ENCODE measurements at regions not wholly inside any gene's neighbourhood (a gene's known extent, or its start where the extent isn't known, plus 50 kb on each side); places are given as distances from the start of the nearest gene placed in this dataset.

GRCh38 chr13:87982400-87982799, 311.2 kb downstream of the SLITRK5 start:
- H3K4me1 ChIP-seq: no peaks in the 10 kb centered on the region
- H3K36me3 Mint-ChIP-seq: no peaks in the 10 kb centered on the region
- TF ChIP-seq EZH2 (IDR thresholded peaks at IDR 0.05): no peak
- TF ChIP-seq CTCF (IDR thresholded peaks at IDR 0.05): no peak
- H3K9me3 Mint-ChIP-seq: peaks cover 6% of the 10 kb centered on the region
- H3K27ac ChIP-seq: no peak overlapping the region
- no peak overlapping the region for H3K4me3 Mint-ChIP-seq
- no peaks in the 10 kb centered on the region for H3K27me3 Mint-ChIP-seq (ENCODE audit: insufficient read depth, low read depth)
- H3K9me3 ChIP-seq (ENCODE audit: low read depth): no peaks in the 10 kb centered on the region
- no peaks in the 10 kb centered on the region for H3K79me2 ChIP-seq (ENCODE audit: low read depth)
- H3K4me2 ChIP-seq: no peak overlapping the region
- no peaks in the 10 kb centered on the region for H3K4me1 Mint-ChIP-seq
- H3F3A ChIP-seq (ENCODE audit: low read depth): no peaks in the 10 kb centered on the region
- no peaks in the 10 kb centered on the region for H4K20me1 ChIP-seq (ENCODE audit: low read depth)
- no peak overlapping the region for H2AFZ ChIP-seq (replicated peaks)
- DNase-seq (ENCODE audit: low spot score): no peak
- no peak overlapping the region for H3K27ac Mint-ChIP-seq
- no peaks in the 10 kb centered on the region for H3K27me3 ChIP-seq
- H3K36me3 ChIP-seq: no peaks in the 10 kb centered on the region
- no peak overlapping the region for H3K4me3 ChIP-seq
- H3K9ac ChIP-seq: no peak overlapping the region

GRCh38 chr13:87986639-87987250, 315.6 kb downstream of the SLITRK5 start:
- Histone ChIP-seq H3K4me1 (no peaks in the 10 kb centered on the region), H3K4me2 (no peak overlapping the region), H3K79me2 (ENCODE audit: low read depth) (no peaks in the 10 kb centered on the region), H3K27me3 (no peaks in the 10 kb centered on the region), H3F3A (ENCODE audit: low read depth) (no peaks in the 10 kb centered on the region), H2AFZ (replicated peaks) (no peak overlapping the region), H3K9me3 (ENCODE audit: low read depth) (no peaks in the 10 kb centered on the region), H3K27ac (no peak overlapping the region), H3K4me3 (no peak overlapping the region), H3K36me3 (no peaks in the 10 kb centered on the region), H4K20me1 (ENCODE audit: low read depth) (no peaks in the 10 kb centered on the region), H3K9ac (no peak overlapping the region)
- no peak for TF ChIP-seq CTCF (IDR thresholded peaks at IDR 0.05)
- TF ChIP-seq EZH2phosphoT487 (IDR thresholded peaks at IDR 0.05): no peak
- TF ChIP-seq EZH2 (IDR thresholded peaks at IDR 0.05): no peak
- no peaks in the 10 kb centered on the region for H3K4me1 Mint-ChIP-seq
- H3K4me3 Mint-ChIP-seq: no peak overlapping the region
- H3K9me3 Mint-ChIP-seq: peaks cover 6% of the 10 kb centered on the region
- H3K27me3 Mint-ChIP-seq (ENCODE audit: insufficient read depth, low read depth): no peaks in the 10 kb centered on the region
- DNase-seq (ENCODE audit: low spot score): no peak
- no peak overlapping the region for H3K27ac Mint-ChIP-seq
- no peaks in the 10 kb centered on the region for H3K36me3 Mint-ChIP-seq

- Mint-ChIP-seq H3K4me1 (peaks cover 2% of the 10 kb centered on the region), H3K36me3 (no peaks in the 10 kb centered on the region), H3K9me3 (peaks cover 6% of the 10 kb centered on the region), H3K4me3 (no peak overlapping the region), H3K27ac (no peak overlapping the region), H3K27me3 (ENCODE audit: insufficient read depth, low read depth) (no peaks in the 10 kb centered on the region)
- TF ChIP-seq EZH2phosphoT487 (IDR thresholded peaks at IDR 0.05) (no peak), CTCF (IDR thresholded peaks at IDR 0.05) (no peak), EZH2 (IDR thresholded peaks at IDR 0.05) (no peak)
- H3K4me3 ChIP-seq: no peak overlapping the region
- no peak overlapping the region for H3K4me2 ChIP-seq
- H3K4me1 ChIP-seq: no peaks in the 10 kb centered on the region
- no peak overlapping the region for H3K27ac ChIP-seq
- H3K79me2 ChIP-seq (ENCODE audit: low read depth): no peaks in the 10 kb centered on the region
- no peak overlapping the region for H3K9ac ChIP-seq
- DNase-seq (ENCODE audit: low spot score): no peak
- H3F3A ChIP-seq (ENCODE audit: low read depth): no peaks in the 10 kb centered on the region
- H3K27me3 ChIP-seq: no peaks in the 10 kb centered on the region
- no peaks in the 10 kb centered on the region for H3K36me3 ChIP-seq
- H2AFZ ChIP-seq (replicated peaks): no peak overlapping the region
- H4K20me1 ChIP-seq (ENCODE audit: low read depth): no peaks in the 10 kb centered on the region
- no peaks in the 10 kb centered on the region for H3K9me3 ChIP-seq (ENCODE audit: low read depth)
Observed at GRCh38 chr13:87998081-87998480, 326.9 kb downstream of the SLITRK5 start.

Measured in neural progenitor cell (in vitro differentiated cells).